SK-N-SH (cell line): ENCODE measurements at regions not wholly inside any gene's neighbourhood (a gene's known extent, or its start where the extent isn't known, plus 50 kb on each side); places are given as distances from the start of the nearest gene placed in this dataset.
A peak's percentile ranks its signal among the peaks of the same experiment; 100 is the strongest.

Experiments
- EP300 ChIP-seq, 2 experiments: IDR thresholded peaks; 2 replicates each; pipeline versions ENCODE4 v1.4.0 to v1.6.1; 2012; ENCODE audit warnings: borderline replicate concordance in 1 of 2, low read depth in 1 of 2, low read length in 1 of 2
- EZH2phosphoT487 ChIP-seq: fragments of 200-600 bp; sonication (generic); IDR thresholded peaks from 2 replicates; pipeline ENCODE4 v1.6.1; 2017; ENCODE audit warnings: low read depth, mixed run types, mild to moderate bottlenecking, antibody characterized with exemption, moderate library complexity, borderline replicate concordance
- FOSL2 ChIP-seq: IDR thresholded peaks from 2 replicates; pipeline ENCODE4 v1.4.0; 2012; ENCODE audit warnings: low read depth, mild to moderate bottlenecking, moderate library complexity, borderline replicate concordance
- FOXJ3 ChIP-seq: sonication (generic); formaldehyde crosslinking; IDR thresholded peaks from 2 replicates; pipeline ENCODE4 v1.5.1; 2020; ENCODE audit warnings: mild to moderate bottlenecking, missing genetic modification reagents
- FOXM1 ChIP-seq: IDR thresholded peaks from 2 replicates; pipeline ENCODE4 v1.4.0; 2012; ENCODE audit warnings: low read depth, mild to moderate bottlenecking
- GABPA ChIP-seq: IDR thresholded peaks from 2 replicates; pipeline ENCODE4 v1.4.0; 2012; ENCODE audit warnings: low read depth, mild to moderate bottlenecking
- RAD21 ChIP-seq: IDR thresholded peaks from 2 replicates; pipeline ENCODE4 v1.6.1; 2012; ENCODE audit warnings: mild to moderate bottlenecking, low read length
- RCOR1 ChIP-seq: fragments of 150-350 bp; IDR thresholded peaks from 2 replicates; pipeline ENCODE4 v1.6.1; 2017; ENCODE audit warnings: antibody characterized with exemption, low read length
- TCF12 ChIP-seq: IDR thresholded peaks from 2 replicates; pipeline ENCODE4 v1.4.0; 2012
- TF ChIP-seq, protein P1 (sequence below): fragments of 200-600 bp; sonication (generic); IDR thresholded peaks from 2 replicates; pipeline ENCODE4 v1.6.1; 2017; ENCODE audit warnings: antibody characterized with exemption, mild to moderate bottlenecking, moderate library complexity

DNA sequence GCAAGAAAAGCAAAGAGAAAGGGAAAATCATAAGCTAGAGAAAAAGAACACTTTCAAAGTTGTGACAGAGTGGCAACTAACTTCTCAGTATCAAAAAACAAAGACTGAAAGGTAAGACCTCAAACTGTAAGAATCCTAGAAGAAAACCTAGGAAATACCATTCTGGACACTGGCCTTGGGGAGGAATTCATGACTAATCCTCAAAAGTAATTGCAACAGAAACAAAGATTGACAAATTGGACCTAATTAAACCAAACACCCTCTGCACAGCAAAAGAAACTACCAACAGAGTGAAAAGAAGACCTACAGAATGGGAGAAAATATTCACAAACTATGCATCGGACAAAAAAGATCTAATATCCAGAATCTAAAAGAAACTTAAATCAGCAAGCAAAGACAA lies 79.1 kb downstream of the FEM1C start:
- TF ChIP-seq, protein P1, sequence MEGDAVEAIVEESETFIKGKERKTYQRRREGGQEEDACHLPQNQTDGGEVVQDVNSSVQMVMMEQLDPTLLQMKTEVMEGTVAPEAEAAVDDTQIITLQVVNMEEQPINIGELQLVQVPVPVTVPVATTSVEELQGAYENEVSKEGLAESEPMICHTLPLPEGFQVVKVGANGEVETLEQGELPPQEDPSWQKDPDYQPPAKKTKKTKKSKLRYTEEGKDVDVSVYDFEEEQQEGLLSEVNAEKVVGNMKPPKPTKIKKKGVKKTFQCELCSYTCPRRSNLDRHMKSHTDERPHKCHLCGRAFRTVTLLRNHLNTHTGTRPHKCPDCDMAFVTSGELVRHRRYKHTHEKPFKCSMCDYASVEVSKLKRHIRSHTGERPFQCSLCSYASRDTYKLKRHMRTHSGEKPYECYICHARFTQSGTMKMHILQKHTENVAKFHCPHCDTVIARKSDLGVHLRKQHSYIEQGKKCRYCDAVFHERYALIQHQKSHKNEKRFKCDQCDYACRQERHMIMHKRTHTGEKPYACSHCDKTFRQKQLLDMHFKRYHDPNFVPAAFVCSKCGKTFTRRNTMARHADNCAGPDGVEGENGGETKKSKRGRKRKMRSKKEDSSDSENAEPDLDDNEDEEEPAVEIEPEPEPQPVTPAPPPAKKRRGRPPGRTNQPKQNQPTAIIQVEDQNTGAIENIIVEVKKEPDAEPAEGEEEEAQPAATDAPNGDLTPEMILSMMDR = no peak
- TF ChIP-seq EZH2phosphoT487 (no peak), FOXM1 (no peak), FOXJ3 (CRISPR knock-in tag) (no peak), FOSL2 (0 out of 2 replicates have a peak, but pooled peaks have one; percentile 3), EP300 (IDR thresholded peaks at IDR 0.05; ENCODE audit: borderline replicate concordance in 1 of 2, low read depth in 1 of 2, low read length in 1 of 2) (no peak), TCF12 (no peak), RCOR1 (no peak), GABPA (no peak), RAD21 (no peak)
